ENCODE measurements at regions not wholly inside any gene's neighbourhood (a gene's known extent, or its start where the extent isn't known, plus 50 kb on each side); places are given as distances from the start of the nearest gene placed in this dataset.

GRCh38 chr1:4171480-4172450 is 271.7 kb upstream of the C1orf174 start:
- Histone ChIP-seq H3K36me3 (ENCODE audit: insufficient read depth, low read length) (no peaks in the 10 kb centered on the region), H3K9ac (ENCODE audit: low read depth, low read length) (no peak overlapping the region), H3K4me3 (ENCODE audit: low read length) (no peak overlapping the region), H3K27me3 (ENCODE audit: insufficient read depth, low read length) (no peaks in the 10 kb centered on the region), H3K4me1 (ENCODE audit: insufficient read depth, low read length) (peaks cover 6% of the 10 kb centered on the region; the same call in 1 of the 2 replicates), H3K27ac (ENCODE audit: low read depth, low read length) (no peak overlapping the region), H3K9me3 (ENCODE audit: insufficient read depth, low read depth, low read length) (no peaks in the 10 kb centered on the region; the same call in 1 of the 2 replicates)
- WGBS: 65% methylated on average over 23 of the region's 23 CpGs

- 54% methylated on average over 16 of the region's 16 CpGs for WGBS
- H3K9ac ChIP-seq (ENCODE audit: low read depth, low read length): no peak overlapping the region
- no peaks in the 10 kb centered on the region for H3K27me3 ChIP-seq (ENCODE audit: insufficient read depth, low read length)
- no peaks in the 10 kb centered on the region for H3K36me3 ChIP-seq (ENCODE audit: insufficient read depth, low read length)
- H3K9me3 ChIP-seq (ENCODE audit: insufficient read depth, low read depth, low read length): no peaks in the 10 kb centered on the region; the same call in 1 of the 2 replicates
- H3K4me3 ChIP-seq (ENCODE audit: low read length): no peak overlapping the region
- peaks cover 6% of the 10 kb centered on the region; the same call in 1 of the 2 replicates for H3K4me1 ChIP-seq (ENCODE audit: insufficient read depth, low read length)
- no peak overlapping the region for H3K27ac ChIP-seq (ENCODE audit: low read depth, low read length)
Observed at GRCh38 chr1:4172644-4173599, 272.9 kb upstream of the C1orf174 start.

GRCh38 chr1:4173731-4174130 is 273.7 kb upstream of the C1orf174 start:
- H3K4me1 ChIP-seq (ENCODE audit: insufficient read depth, low read length): peaks cover 6% of the 10 kb centered on the region; the same call in 1 of the 2 replicates
- H3K27me3 ChIP-seq (ENCODE audit: insufficient read depth, low read length): no peaks in the 10 kb centered on the region
- WGBS: 85% methylated on average over 9 of the region's 9 CpGs
- H3K4me3 ChIP-seq (ENCODE audit: low read length): no peak overlapping the region
- H3K9ac ChIP-seq (ENCODE audit: low read depth, low read length): no peak overlapping the region
- H3K36me3 ChIP-seq (ENCODE audit: insufficient read depth, low read length): no peaks in the 10 kb centered on the region
- H3K27ac ChIP-seq (ENCODE audit: low read depth, low read length): no peak overlapping the region
- H3K9me3 ChIP-seq (ENCODE audit: insufficient read depth, low read depth, low read length): no peaks in the 10 kb centered on the region; the same call in 1 of the 2 replicates

DNA sequence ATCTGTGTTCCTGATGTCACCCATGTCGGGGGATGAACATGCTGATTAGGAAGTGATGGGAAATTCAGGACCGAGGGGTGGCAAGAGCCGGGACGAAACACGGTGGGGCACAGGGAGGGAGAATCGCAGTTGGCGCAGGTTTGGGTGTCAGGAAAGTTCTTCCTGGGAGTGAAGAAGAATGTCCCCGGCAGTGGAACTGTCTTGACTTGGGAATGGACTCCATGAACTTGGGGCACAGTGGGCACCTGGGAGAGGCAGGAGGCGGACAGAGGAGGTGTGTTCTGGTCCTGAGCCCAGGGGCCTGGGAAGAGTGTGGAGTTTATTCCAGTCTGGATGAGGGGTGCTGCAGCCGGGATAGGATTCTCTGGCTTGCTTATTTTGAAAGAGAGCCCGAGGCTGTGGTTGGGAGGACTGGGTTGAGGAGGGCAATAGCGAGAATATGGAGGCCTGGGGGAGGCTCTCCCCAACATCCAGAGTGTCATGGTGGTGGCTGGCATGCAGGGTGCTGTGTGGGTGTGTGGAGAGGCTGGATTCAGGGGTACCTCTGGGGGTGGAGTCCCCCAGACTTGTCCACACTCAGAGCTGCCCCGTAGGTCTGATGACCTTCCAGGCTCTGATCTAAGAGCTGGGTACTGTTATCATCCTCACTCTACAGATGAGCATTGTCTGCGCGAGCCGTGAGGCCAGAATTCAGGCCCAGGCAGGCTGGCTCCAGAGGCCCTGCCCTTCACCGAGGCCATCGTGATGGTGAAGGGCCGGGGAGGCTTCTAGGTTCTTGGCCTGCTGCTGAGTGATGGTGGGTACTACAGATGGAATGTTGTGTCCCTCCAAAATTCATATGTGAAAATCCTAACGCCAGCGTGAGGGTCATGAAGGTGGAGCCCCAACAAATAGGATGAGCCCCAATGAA is 274.5 kb upstream of the C1orf174 start:
- no peak overlapping the region for H3K9ac ChIP-seq (ENCODE audit: low read depth, low read length)
- WGBS: 95% methylated on average over 21 of the region's 21 CpGs
- no peaks in the 10 kb centered on the region for H3K27me3 ChIP-seq (ENCODE audit: insufficient read depth, low read length)
- H3K36me3 ChIP-seq (ENCODE audit: insufficient read depth, low read length): no peaks in the 10 kb centered on the region
- H3K4me3 ChIP-seq (ENCODE audit: low read length): no peak overlapping the region
- no peak overlapping the region for H3K27ac ChIP-seq (ENCODE audit: low read depth, low read length)
- peaks cover 6% of the 10 kb centered on the region; the same call in 1 of the 2 replicates for H3K4me1 ChIP-seq (ENCODE audit: insufficient read depth, low read length)
- no peaks in the 10 kb centered on the region; the same call in 1 of the 2 replicates for H3K9me3 ChIP-seq (ENCODE audit: insufficient read depth, low read depth, low read length)

GRCh38 chr1:4175566-4176405 is 275.7 kb upstream of the C1orf174 start:
- Histone ChIP-seq H3K36me3 (ENCODE audit: insufficient read depth, low read length) (no peaks in the 10 kb centered on the region), H3K9me3 (ENCODE audit: insufficient read depth, low read depth, low read length) (no peaks in the 10 kb centered on the region; the same call in 1 of the 2 replicates), H3K27me3 (ENCODE audit: insufficient read depth, low read length) (no peaks in the 10 kb centered on the region), H3K9ac (ENCODE audit: low read depth, low read length) (no peak overlapping the region), H3K4me3 (ENCODE audit: low read length) (no peak overlapping the region), H3K27ac (ENCODE audit: low read depth, low read length) (no peak overlapping the region), H3K4me1 (ENCODE audit: insufficient read depth, low read length) (peaks cover 6% of the 10 kb centered on the region; the same call in 1 of the 2 replicates)
- 88% methylated on average over 10 of the region's 10 CpGs for WGBS

DNA sequence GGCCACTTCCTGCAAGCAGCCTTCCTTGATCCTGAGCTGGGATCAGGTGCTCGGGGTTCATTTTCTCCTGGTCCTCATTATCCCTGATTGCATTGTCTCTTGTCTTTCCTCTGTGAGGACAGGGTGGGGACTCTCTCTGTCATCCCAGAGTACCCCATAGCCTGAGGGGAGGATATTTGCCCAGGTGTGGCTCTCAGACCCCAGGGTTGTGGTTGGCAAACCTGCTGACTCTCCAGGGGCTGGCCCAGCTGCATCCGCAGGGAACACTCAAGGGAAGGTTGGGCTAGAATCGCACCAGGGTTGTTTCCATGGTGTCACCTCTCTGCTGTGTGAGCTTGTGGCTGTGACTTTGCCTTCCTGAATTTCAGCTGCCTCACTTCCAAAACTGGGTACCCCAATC is 276.8 kb upstream of the C1orf174 start:
- H3K4me1 ChIP-seq (ENCODE audit: insufficient read depth, low read length): peaks cover 3% of the 10 kb centered on the region; the same call in 1 of the 2 replicates
- 92% methylated on average over 3 of the region's 3 CpGs for WGBS

DNA sequence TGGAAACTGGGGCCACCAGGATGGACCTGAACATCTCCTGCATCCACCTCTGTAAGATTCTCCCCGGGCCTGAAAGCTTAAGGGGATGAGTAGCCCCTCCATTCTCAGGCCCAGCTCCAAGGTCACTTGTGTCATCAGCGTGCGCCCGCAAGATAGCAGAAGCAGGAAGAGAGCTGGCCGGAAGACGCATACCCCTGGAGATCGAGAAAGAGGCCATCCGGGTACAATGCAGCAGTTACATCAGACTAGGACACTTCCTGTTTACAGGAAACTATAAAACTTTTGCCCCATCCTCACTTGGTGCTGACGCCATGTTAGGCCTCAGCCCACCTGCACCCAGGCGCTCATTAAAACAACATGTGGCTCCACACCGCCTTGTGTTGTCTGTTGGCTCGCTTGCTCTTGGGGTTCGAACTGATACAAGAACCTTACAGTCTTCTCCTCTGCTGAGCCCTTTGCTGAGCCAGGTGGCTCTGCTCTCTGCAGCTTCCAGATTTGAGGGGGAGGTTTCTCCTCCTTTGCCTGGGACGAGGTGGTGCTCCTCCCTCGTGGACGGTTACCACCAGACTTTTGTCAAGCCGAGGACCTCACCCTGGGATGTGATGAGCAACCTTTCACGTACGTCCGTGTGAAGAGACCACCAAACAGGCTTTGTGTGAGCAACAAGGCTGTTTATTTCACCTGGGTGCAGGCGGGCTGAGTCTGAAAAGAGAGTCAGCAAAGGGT is 277.5 kb upstream of the C1orf174 start:
- no peaks in the 10 kb centered on the region for H3K27me3 ChIP-seq (ENCODE audit: insufficient read depth, low read length)
- 94% methylated on average over 21 of the region's 21 CpGs for WGBS
- no peak overlapping the region for H3K9ac ChIP-seq (ENCODE audit: low read depth, low read length)
- H3K36me3 ChIP-seq (ENCODE audit: insufficient read depth, low read length): no peaks in the 10 kb centered on the region
- H3K27ac ChIP-seq (ENCODE audit: low read depth, low read length): no peak overlapping the region
- no peaks in the 10 kb centered on the region for H3K4me1 ChIP-seq (ENCODE audit: insufficient read depth, low read length)
- no peak overlapping the region for H3K4me3 ChIP-seq (ENCODE audit: low read length)
- H3K9me3 ChIP-seq (ENCODE audit: insufficient read depth, low read depth, low read length): no peaks in the 10 kb centered on the region; the same call in 1 of the 2 replicates

More for the DNA sequence above, 276.8 kb upstream of the C1orf174 start:
- Histone ChIP-seq H3K9me3 (ENCODE audit: insufficient read depth, low read depth, low read length) (no peaks in the 10 kb centered on the region; the same call in 1 of the 2 replicates), H3K9ac (ENCODE audit: low read depth, low read length) (no peak overlapping the region), H3K27me3 (ENCODE audit: insufficient read depth, low read length) (no peaks in the 10 kb centered on the region), H3K4me3 (ENCODE audit: low read length) (no peak overlapping the region), H3K27ac (ENCODE audit: low read depth, low read length) (no peak overlapping the region), H3K36me3 (ENCODE audit: insufficient read depth, low read length) (no peaks in the 10 kb centered on the region)

GRCh38 chr1:4178501-4179113 is 278.5 kb upstream of the C1orf174 start:
- Histone ChIP-seq H3K9ac (ENCODE audit: low read depth, low read length) (no peak overlapping the region), H3K27ac (ENCODE audit: low read depth, low read length) (no peak overlapping the region), H3K4me3 (ENCODE audit: low read length) (no peak overlapping the region)

More at GRCh38 chr1:4178501-4179113, 278.5 kb upstream of the C1orf174 start:
- Histone ChIP-seq H3K36me3 (ENCODE audit: insufficient read depth, low read length) (no peaks in the 10 kb centered on the region), H3K9me3 (ENCODE audit: insufficient read depth, low read depth, low read length) (no peaks in the 10 kb centered on the region; the same call in 1 of the 2 replicates), H3K4me1 (ENCODE audit: insufficient read depth, low read length) (no peaks in the 10 kb centered on the region), H3K27me3 (ENCODE audit: insufficient read depth, low read length) (no peaks in the 10 kb centered on the region)
- 92% methylated on average over 11 of the region's 11 CpGs for WGBS
